ENCODE measurements at regions not wholly inside any gene's neighbourhood (a gene's known extent, or its start where the extent isn't known, plus 50 kb on each side); places are given as distances from the start of the nearest gene placed in this dataset.
"Not testable (repeated sequence)": the region's sequence is repeated elsewhere in the genome, so short reads cannot be mapped to it uniquely, and the experiment has no call there.

DNA sequence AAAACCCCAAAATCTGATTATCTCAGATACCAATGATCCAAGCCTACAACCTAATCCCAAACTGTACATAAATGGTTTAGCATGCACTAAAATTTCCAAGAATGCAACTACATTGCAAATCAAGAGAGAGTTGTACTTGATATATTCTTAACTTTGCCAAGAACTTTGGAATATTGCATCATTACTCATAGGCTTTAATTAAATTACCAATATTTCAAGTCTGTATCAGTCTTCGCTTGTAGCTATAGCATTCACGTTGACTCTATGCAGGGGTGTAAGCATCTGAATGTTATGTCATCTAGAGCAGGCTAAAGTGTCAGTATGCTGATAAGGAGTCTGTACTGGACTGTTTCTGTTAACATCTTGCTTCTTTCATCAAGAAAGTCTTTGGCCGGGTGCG is 56.3 kb downstream of the FOXI3 start:
- no peak for DNase-seq

DNA sequence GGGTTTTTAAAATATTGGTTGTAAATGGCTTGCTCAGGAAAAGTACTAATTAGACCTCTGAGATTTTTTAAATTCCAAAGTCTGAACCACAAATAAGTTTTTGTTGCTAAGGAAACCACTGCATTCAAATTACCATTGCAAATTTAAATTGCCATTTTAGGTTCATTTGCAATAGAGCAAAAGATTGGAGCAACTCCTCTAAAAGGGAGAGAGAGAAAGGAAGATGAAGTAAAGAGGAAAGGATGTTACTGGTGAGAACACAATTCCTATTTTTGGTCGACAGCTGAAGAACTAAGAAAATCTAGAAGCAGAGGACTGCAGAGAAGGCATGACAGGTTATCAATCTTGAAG is 74.9 kb downstream of the FOXI3 start:
- DNase-seq, result no peak

DNA sequence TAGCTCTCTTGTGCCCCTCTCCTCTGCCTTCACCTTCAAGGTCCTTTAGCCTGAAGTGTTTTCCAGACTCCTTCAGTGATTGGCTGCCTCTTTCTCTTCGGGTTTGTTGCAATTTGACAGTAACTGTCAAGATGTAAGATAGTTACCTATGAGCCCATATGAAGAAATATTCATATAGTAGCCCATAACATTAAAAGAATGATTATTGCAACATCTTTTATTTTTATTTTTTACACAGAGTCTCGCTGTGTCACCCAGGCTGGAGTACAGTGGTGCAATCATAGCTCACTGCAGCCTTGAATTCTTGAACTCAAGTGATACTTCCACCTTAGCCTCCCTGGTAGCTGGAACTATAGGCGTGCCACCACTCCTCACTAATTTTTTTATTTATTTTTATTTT is 80.5 kb downstream of the FOXI3 start:
- DNase-seq, result no peak

DNA sequence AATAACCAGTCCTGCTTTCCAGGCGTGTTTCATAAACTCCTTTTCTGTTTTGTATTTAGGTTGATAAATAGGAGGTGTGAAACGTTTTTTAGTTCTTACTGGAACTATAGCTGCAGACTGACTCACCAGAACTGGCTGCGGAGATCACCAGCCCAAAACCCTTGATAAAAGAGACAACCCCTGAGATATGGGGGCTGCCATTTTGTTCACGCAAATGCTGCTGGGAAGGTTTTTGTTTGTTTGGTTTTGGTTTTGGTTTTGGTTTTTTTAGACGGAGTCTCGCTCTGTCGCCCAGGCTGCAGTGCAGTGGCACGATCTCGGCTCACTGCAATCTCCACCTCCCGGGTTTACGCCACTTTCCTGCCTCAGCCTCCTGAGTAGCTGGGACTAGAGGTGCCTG is 87.1 kb downstream of the FOXI3 start:
- not testable (repeated sequence) for DNase-seq

DNA sequence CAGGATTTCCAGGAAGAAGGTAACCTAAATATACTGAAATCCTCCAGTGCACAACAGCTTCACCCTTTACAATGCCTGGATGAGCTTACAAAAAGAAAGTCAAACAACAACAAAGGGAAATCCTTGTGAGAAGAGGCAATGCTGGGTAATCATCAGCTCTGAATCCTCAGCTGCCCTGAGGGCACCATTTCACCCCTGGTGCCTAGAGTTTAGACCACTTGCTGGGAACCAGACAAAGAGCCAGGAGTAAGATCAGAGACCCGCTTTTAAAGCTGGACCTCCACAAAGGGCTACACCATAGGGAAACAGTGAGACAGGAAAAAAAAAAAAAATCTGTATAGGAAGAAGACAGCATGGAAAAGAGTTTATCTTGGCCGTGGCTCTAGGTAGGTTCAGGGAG is 97.0 kb downstream of the FOXI3 start:
- DNase-seq, result no peak

DNA sequence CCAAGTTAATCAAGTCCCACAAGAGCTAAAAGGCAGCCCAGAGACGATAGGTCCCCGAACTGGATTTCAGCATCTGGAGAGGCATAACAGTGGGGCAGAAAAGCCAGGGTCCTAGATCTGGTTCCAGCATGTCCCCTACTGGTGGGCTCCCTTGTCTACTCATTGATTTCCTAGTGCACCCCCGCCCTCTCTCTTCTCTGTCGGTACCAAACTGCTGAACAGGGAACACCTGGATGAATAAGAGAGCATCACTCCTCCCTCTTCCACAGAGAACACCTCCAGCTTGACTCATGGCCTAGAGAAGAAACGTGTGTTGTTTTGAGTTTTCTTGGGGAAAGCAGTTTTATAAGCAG is 101.3 kb downstream of the FOXI3 start:
- no peak for DNase-seq

DNA sequence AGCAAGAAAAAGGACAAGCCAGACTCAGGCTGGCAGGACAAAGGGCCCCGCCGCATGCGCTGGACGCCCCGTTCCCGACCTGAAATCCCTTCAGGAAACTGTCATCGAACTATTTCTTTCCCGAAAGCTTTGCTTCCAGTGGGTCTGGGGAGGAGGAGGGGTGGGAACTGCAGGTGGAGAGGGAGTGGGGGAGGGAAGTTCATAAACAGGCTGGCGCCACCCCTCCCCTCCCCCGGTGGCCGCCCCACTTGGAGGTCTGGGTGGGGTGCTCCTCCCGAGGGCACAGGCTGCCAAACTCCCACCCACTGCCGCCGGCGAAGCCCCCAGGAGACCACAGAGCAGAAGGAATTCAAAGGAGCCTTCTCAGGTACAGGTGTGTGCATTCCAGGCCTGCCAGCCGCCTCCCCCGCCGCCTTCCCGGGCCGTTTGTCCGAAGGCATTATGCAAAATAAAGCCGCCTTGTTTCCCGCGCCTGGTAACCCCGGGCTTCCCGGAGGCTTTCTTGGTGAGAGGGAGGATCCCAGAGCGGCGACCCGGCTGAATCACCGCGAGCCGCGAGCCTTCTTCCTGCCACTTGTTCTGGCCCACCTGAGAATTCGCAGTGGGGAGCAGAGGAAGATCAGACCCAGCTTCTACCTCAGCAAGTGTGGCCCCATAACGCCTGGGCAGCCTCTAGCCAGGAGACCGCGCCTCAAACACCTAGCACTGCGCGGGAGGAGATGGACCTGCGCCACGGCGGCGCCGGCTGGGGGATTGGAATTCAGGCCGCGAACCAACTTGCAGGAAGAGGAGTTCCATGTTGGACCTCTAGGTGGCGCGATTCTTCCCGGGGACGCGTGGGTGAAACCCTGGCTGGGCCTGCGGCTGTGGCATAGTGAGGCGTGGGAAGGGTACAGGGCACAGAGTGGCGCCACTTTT is 101.9 kb downstream of the FOXI3 start:
- DNase-seq, result no peak

DNA sequence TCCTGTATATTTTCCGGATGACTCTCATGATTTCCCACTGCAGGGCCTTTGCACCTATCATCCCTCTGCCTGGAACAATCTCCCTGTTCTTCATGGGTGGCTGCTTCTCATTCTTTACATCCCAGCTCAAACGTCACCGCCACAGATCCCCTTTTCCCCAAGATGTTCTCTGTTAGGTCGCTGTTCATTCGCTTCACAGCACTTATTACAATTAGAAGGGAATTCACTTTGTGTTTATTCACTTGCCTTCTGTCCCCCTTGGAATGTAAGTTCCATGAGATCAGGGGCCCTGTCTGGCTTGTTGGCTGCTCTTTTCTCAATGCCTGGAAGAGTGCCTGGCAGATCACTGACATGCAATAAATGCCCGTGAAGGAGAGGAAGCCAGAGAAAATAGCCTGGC is 106.7 kb downstream of the FOXI3 start:
- no peak for DNase-seq

DNA sequence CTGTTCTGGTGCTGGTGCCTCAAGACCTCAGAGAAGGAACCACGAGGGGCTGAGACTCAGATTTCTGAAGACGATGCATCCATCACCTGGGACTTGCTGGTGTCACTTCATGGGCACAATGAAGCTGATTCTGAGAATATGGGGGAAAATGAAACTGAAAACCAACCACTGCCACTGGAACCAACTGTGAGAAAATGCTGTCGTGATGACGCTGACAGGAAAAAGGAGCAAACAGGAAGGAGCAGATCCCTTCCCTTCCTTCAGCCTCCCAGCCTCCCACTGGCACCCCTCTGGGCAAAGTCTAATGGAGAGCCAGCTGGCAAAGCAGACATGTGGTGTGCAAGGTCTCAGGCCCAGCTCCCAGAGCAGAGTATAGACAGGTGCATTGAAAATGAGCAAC is 109.7 kb downstream of the FOXI3 start:
- DNase-seq, result no peak

DNA sequence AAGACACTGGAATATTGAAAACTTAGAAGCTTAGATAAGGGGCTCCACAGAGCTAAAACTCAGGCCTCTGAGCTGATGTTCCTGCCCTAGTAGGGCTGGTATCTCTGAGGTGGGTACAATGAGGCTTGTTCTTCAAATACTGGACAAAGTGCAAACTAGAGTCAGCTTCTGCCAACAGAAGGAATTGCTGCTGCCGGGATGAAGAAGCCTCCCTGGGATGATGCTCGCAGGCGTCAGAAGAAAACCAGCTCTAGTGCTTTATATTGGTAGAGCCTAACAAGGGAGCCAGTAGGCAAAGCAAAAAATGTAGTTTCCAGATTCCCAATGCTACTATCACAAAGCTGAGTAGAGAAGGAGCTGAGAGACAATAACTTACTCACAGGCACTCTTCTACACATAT is 118.1 kb downstream of the FOXI3 start:
- DNase-seq, result no peak

DNA sequence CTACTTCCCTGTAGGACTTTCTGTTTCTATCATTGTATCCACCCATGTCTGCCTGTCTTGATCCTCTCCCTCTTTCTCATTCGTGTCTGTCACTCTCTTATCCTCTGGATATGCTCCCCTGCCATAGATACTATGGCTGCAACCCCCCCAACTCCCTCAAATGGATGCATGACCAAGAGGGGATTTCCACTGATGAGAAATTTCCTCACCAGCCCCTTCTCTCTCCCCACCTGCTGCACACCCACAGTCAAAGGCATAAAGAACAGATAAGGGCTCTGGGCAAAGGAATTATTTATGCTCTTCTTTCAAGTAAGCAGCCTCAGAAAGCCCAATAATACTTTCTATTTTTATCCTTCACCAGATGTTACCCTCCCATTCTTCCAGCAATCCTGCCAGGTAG is 121.3 kb downstream of the FOXI3 start:
- DNase-seq, result no peak

DNA sequence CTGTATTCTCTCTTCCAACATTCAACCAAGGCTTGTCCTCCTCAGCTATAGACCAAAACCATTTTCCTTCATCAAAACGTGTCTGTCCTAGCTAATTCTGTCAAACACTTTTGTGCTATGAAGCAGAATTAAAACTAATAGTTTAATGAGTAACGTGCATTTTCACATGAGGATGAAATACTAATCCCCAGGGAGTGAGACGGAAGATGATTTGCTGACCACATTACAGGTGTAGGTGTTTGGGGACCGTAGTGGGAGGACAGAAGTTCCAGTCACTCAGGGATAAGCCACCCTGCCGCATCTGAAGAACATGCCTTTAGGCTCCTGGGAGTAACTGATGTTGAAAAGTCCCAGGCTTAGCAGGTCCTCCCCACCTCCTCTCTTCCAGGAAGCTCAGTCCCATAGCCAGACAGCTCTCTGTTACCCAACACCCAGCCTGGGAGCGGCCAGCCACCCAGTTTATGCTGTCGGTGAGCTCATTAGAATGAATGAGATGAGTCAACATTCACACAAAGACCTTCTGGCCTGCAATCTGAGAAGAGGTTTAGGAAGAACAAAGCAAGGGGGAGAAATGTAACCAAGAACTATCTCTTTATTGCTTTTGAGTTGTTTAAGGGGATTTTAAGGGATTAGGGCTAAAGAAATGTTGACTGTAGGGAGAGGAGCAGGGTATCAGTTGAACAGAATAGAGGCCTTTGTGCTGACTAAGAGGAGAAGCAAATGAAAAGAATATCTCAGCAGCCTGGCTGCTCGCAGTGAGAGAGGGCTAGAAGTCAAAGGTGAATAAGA is 122.5 kb downstream of the FOXI3 start:
- no peak for DNase-seq

DNA sequence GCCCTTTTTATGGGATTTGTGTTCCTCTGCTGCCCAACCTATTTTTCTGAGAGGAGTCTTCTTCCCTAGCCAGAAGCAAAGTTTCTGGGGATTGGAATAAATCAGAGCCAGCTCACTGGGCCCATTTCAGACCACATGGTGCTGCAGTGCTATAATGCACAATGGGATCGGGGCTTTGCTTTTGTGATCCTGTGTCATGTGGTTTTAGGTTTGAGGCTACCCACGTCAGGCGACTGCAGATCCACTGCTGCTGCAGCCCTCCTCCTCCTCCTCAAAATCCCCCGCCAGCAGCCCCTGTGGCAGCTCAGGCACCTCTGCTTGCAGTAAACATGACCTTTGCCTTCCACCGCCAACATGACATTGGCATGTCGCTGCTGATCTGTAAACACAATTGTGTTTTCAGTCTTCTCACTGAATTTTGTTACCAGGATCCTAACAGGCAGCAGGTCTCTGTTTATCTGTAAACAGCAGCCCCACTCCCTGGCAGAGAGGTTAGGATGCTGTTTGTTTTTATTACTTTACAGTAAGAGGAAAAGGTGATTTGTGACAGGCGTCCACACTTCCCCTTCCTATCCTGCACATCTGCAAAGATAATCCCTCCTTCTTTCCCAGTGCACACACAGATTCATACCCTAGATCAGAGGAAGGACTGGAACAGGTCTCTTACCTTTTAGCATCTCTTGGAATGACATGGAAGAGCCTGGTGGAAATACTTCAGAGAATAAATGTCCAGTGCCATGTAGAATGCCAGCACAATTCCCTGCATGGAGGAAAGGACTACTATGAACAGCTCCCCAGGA is 130.8 kb downstream of the FOXI3 start:
- no peak for DNase-seq

DNA sequence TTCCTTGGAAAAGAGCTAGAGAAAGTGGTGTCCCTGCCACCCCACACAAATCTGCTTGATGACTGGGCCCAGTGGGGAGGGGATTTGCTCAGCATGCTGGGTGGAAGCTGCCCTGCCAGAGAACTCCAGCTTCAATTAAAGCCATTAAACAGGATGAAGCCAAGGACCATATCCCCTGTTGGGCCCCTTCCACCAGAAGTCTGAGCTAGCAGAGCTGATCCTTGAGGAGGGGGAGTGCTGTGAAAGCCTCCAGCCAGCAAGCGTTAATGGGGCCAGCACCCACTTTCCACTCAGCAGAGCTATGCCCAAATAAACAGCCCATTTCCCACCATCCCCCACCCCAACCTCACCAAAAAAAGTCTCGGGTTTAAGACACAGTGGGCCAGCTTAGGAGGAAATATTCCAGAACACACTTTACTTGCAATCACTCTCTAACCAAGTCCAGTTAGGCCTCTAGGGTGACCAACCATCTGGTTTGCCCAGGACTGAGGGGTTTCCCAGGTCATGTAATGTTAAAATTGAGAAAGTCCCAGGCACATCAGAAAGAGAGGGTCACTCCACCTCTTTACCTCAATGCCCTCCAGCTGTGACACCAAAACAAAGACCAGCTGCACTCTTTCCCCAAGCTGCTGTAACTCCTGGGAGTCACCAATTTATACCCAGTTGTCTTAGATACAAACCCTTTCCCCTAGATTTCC is 132.3 kb downstream of the FOXI3 start:
- no peak for DNase-seq

DNA sequence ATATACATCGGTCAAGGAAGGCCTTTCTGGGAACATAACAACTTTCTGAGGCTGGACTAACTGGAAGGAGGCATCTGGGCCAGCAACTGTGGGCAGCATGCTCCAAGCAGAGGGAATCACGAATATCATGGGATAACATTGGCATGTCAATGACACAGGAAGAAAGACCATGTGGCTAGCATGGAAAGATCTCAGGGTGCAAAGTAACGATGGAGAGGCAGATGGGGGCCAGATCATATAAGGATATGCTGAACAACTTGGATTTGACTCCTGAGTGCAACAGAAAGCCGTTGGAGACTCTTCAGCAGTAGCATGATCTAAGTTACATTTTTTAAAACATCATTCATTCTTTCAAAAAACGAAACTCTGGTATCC is 133.6 kb downstream of the FOXI3 start:
- no peak for DNase-seq

DNA sequence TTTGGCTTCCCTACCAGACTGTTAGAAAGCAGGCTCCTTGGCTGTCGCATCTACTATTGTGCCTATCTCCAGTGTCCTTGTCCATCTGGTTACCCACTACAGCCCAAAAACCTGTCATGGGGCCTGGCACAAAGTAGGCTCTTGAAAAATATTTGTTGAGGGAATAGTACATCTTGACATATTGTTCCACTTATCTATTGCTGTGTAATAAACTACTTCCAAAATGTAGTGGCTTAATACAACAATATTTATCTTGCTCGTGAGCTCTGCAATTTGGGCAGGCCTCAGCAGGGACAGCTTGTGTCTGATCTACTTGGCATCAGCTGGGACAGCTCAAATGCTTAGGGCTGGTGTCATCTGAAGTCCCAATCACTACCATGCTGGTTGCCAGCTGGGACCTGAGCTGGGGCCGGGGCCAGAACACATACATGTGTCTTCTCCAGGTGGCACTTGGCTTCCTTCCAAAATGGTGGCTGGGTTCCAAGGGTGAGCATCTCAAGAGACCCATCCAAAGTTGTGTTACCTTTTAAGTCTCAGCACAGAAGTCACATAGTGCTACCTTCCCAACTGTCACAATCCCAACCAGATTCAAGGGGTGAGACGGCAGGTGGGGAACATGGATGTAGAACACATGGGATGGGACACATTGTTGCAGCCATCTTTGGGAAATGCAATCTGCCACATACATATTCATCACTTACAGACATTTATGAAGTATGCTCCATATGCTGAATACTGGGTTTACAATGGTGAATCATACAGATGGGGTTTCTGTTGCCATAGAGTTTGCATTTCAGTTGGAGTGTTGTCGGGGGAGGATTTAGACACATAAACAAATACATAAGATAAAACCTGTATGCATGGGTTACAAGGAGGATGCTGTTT is 134.2 kb downstream of the FOXI3 start:
- no peak for DNase-seq

DNA sequence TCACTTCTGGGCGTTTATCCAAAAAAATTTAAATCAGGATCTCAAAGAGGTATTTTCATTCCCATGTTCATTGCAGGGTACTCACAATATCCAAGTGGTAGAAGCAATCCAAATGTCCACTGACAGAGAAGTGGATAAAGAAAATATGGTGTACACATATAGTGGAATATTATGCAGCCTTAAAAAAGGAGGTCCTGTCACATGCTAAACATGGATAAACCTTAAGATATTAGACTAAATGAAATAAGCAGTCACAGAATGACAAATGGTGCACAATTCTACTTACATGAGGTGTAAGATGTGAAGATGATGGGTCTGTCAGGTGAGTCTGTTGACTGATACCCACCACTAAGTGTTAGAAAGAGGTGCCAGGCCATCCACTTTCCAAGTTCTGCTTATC is 140.6 kb downstream of the THNSL2 start:
- no peak for DNase-seq

DNA sequence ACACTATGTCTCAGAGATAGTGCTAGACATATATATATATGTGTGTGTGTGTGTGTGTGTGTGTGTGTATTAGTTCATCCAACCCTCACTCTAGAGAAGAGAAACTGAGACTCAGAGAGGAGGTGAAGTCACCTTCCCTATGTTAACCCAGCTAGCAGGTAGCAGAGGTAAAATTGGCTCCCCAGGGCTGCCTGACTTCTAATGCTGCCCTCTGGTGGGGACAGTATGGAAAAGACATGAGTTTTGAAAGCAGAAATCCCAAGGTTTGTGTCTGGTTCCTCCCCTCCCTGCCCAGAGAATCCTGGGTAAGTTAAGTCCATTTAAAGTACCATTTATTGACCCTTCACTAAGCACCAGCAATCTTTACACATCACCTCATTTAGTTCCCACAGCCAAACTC is 137.7 kb downstream of the THNSL2 start:
- no peak for DNase-seq

DNA sequence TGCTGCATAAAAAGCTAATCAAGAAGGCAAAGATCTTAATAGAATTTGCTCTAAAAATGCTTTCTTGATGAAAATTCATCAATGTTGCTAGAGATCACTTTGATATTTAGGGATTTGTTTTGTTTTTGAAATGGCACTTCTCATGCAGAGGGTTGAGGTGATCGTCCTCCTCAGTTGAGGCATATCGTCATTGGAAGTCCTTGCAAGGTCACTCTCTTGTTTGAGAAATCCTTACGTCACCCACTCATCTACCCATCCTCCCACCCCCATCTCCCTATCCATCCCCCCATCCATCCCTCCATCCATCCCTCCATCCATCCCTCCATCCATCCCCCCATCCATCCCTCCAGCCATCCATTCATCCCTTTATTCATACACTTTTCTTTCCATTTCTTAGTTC is 133.7 kb downstream of the THNSL2 start:
- no peak for DNase-seq

DNA sequence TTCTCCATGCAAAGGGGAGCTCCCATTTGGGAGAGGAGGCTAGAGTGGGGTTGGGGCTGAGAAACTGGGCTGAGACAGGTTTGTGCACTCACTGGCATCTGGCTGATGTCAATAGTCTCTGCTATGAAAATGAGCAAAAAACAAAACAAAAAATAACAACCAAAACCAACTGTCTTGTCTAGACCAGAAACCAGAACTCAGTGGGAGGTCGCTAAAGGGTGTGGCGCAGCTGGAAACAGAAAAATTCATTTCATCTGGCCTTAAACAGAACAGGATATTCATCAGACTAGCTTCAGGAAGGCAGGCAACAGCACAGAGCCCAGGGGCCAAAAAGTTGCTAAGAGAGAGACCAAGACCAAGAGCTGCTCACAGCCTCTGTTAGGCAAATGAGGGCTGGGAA is 126.1 kb downstream of the THNSL2 start:
- DNase-seq, result no peak

DNA sequence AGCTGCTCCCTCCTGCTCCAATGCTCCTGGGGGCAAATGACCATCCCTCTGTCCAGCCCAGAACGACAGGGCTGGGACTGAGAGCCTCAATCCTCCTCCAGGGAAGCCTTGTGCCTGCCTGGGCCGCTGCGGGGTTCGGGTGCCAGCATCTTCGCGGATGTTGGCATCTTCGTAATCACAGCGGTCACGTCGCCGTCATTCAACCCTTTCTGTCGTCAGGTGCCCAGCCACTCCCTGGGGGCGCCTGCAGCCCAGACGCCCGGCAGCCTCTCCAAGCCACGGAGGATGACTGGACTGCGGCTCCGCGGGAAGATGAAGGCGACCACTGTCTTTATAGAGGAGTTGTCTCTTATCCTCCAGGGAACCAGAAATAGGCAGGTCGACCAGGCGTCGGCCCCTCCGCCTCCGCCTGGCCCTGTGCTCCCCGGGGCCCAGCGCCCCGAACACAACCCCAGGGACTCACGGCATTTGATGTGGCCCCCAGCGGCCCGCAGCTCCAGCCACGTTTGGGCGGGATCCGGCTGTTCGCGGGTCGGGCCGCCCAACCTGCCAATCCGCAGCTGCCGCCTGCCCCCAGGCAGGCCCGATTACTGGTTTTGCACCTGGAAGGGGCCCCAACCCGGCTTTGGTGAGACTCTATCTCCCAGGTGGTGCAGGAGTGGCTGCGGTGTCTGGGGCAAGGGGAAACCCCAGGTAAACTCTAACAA is 113.9 kb downstream of the THNSL2 start:
- no peak for DNase-seq
